ENCODE measurements at regions not wholly inside any gene's neighbourhood (a gene's known extent, or its start where the extent isn't known, plus 50 kb on each side); places are given as distances from the start of the nearest gene placed in this dataset.

- no peak for TF ChIP-seq POLR2AphosphoS5 (IDR thresholded peaks at IDR 0.05; ENCODE audit: low read length)
- TF ChIP-seq CTCF (IDR thresholded peaks at IDR 0.05 in 2 of 3, conservative IDR thresholded peaks at IDR 0.05 in 1 of 3; ENCODE audit: control insufficient read depth in 2 of 3, extremely low read depth in 1 of 3, insufficient read depth in 1 of 3, low read depth in 3 of 3, low read length in 3 of 3) = no peak
- no peak for TF ChIP-seq PAX8 (IDR thresholded peaks at IDR 0.05)
- TF ChIP-seq RCOR1 (conservative IDR thresholded peaks at IDR 0.05; ENCODE audit: low read depth, low read length) = no peak
Observed at GRCh38 chr5:92548346-92548745, 1032.7 kb downstream of the NR2F1-AS1 start.

Measured in GM12878 (cell line).